ENCODE measurements at regions not wholly inside any gene's neighbourhood (a gene's known extent, or its start where the extent isn't known, plus 50 kb on each side); places are given as distances from the start of the nearest gene placed in this dataset.

- TF ChIP-seq EZH2 (IDR thresholded peaks at IDR 0.05; ENCODE audit: insufficient read depth, poor library complexity, severe bottlenecking) (no peak), EZH2phosphoT487 (IDR thresholded peaks at IDR 0.05; ENCODE audit: insufficient read depth, low read depth) (no peak)
- H3K9me2 ChIP-seq (ENCODE audit: insufficient read depth): no peaks in the 10 kb centered on the region
- DNase-seq: no peak
- no peaks in the 10 kb centered on the region for H3K4me1 ChIP-seq (ENCODE audit: insufficient read depth)
- H3K4me3 ChIP-seq: no peak overlapping the region
- no peak overlapping the region for H3K9ac ChIP-seq
- no peaks in the 10 kb centered on the region for H3K9me3 ChIP-seq (ENCODE audit: low read depth)
- H3K4me2 ChIP-seq (ENCODE audit: unreplicated experiment): no peak overlapping the region
- no peaks in the 10 kb centered on the region for H3F3A ChIP-seq (ENCODE audit: insufficient read depth)
- no peaks in the 10 kb centered on the region for H3K79me2 ChIP-seq (ENCODE audit: insufficient read depth)
- no peak overlapping the region for H3K27ac ChIP-seq
- in situ Hi-C loops (cut with MboI): no loop called here
- no peaks in the 10 kb centered on the region for H3K36me3 ChIP-seq (ENCODE audit: low read depth)
- peaks cover 49% of the 10 kb centered on the region for H3K27me3 ChIP-seq (replicated peaks; ENCODE audit: insufficient read depth)
- H2AFZ ChIP-seq: no peak overlapping the region
- H4K20me1 ChIP-seq (ENCODE audit: insufficient read depth): no peaks in the 10 kb centered on the region
- 15 to 38% methylated on average over 1 of the region's 1 CpG for WGBS, 2 experiments (ENCODE audit: low coverage in 1 of 2, low lambda C conversion rate in 2 of 2, missing lambda C conversion rate in 2 of 2)
Observed at GRCh38 chr11:11073996-11074395, 216.1 kb upstream of the ZBED5 start.

- H3K27ac ChIP-seq: no peak overlapping the region
- in situ Hi-C loops (cut with MboI): no loop called here
- peaks cover 39% of the 10 kb centered on the region for H3K27me3 ChIP-seq (replicated peaks; ENCODE audit: insufficient read depth)
- no peaks in the 10 kb centered on the region for H3K79me2 ChIP-seq (ENCODE audit: insufficient read depth)
- no peak overlapping the region for H2AFZ ChIP-seq
- no peaks in the 10 kb centered on the region for H3K36me3 ChIP-seq (ENCODE audit: low read depth)
- no peaks in the 10 kb centered on the region for H3F3A ChIP-seq (ENCODE audit: insufficient read depth)
- H3K4me1 ChIP-seq (ENCODE audit: insufficient read depth): no peaks in the 10 kb centered on the region
- TF ChIP-seq EZH2phosphoT487 (IDR thresholded peaks at IDR 0.05; ENCODE audit: insufficient read depth, low read depth): no peak
- no peak for TF ChIP-seq EZH2 (IDR thresholded peaks at IDR 0.05; ENCODE audit: insufficient read depth, poor library complexity, severe bottlenecking)
- no peaks in the 10 kb centered on the region for H3K9me2 ChIP-seq (ENCODE audit: insufficient read depth)
- H3K9ac ChIP-seq: no peak overlapping the region
- 59 to 67% methylated on average over 3 of the region's 3 CpGs for WGBS, 2 experiments (ENCODE audit: low coverage in 1 of 2, low lambda C conversion rate in 2 of 2, missing lambda C conversion rate in 2 of 2)
- DNase-seq: no peak
- no peak overlapping the region for H3K4me2 ChIP-seq (ENCODE audit: unreplicated experiment)
- H4K20me1 ChIP-seq (ENCODE audit: insufficient read depth): no peaks in the 10 kb centered on the region
- H3K4me3 ChIP-seq: no peak overlapping the region
- no peaks in the 10 kb centered on the region for H3K9me3 ChIP-seq (ENCODE audit: low read depth)
Observed at GRCh38 chr11:11072067-11072466, 214.2 kb upstream of the ZBED5 start.

DNA sequence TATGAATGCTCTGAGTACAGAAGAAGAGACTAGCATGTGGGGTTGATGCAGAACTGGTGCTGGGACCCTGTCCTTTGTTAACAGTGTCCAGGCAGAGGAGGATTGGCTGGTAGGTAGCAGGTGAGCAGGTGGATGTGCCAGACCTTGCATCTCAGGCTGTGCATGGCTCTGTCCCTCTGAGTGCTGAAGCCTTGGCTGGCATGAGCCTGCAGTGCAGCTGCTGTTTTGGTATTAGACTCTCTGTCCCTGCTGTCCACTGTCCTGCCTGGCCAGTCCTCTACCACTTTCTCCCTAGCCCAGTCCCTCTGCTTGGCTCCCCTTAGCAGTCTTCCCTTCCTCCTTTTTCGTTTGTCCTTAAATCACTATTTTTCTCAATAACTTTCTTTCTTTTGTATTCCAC, 213.6 kb upstream of the ZBED5 start:
- Histone ChIP-seq H3F3A (ENCODE audit: insufficient read depth) (no peaks in the 10 kb centered on the region), H3K4me1 (ENCODE audit: insufficient read depth) (no peaks in the 10 kb centered on the region), H3K9me2 (ENCODE audit: insufficient read depth) (no peaks in the 10 kb centered on the region), H3K79me2 (ENCODE audit: insufficient read depth) (no peaks in the 10 kb centered on the region), H3K27me3 (replicated peaks; ENCODE audit: insufficient read depth) (peaks cover 39% of the 10 kb centered on the region), H3K4me3 (no peak overlapping the region), H4K20me1 (ENCODE audit: insufficient read depth) (no peaks in the 10 kb centered on the region), H3K36me3 (ENCODE audit: low read depth) (no peaks in the 10 kb centered on the region), H3K9me3 (ENCODE audit: low read depth) (no peaks in the 10 kb centered on the region), H3K9ac (no peak overlapping the region), H3K27ac (no peak overlapping the region), H2AFZ (no peak overlapping the region), H3K4me2 (ENCODE audit: unreplicated experiment) (no peak overlapping the region)
- no peak for DNase-seq
- in situ Hi-C loops (cut with MboI): no loop called here
- TF ChIP-seq EZH2 (IDR thresholded peaks at IDR 0.05; ENCODE audit: insufficient read depth, poor library complexity, severe bottlenecking): no peak
- TF ChIP-seq EZH2phosphoT487 (IDR thresholded peaks at IDR 0.05; ENCODE audit: insufficient read depth, low read depth): no peak
- 19 to 38% methylated on average over 1 of the region's 1 CpG for WGBS, 2 experiments (ENCODE audit: low coverage in 1 of 2, low lambda C conversion rate in 2 of 2, missing lambda C conversion rate in 2 of 2)

GRCh38 chr11:11070976-11071375, 213.1 kb upstream of the ZBED5 start:
- no peaks in the 10 kb centered on the region for H4K20me1 ChIP-seq (ENCODE audit: insufficient read depth)
- peaks cover 37% of the 10 kb centered on the region for H3K27me3 ChIP-seq (replicated peaks; ENCODE audit: insufficient read depth)
- no peak for TF ChIP-seq EZH2phosphoT487 (IDR thresholded peaks at IDR 0.05; ENCODE audit: insufficient read depth, low read depth)
- TF ChIP-seq EZH2 (IDR thresholded peaks at IDR 0.05; ENCODE audit: insufficient read depth, poor library complexity, severe bottlenecking): no peak
- H3K9me2 ChIP-seq (ENCODE audit: insufficient read depth): no peaks in the 10 kb centered on the region
- H3K79me2 ChIP-seq (ENCODE audit: insufficient read depth): no peaks in the 10 kb centered on the region
- in situ Hi-C loops (cut with MboI): no loop called here
- H3F3A ChIP-seq (ENCODE audit: insufficient read depth): no peaks in the 10 kb centered on the region
- H3K4me3 ChIP-seq: no peak overlapping the region
- H3K36me3 ChIP-seq (ENCODE audit: low read depth): no peaks in the 10 kb centered on the region
- H3K4me1 ChIP-seq (ENCODE audit: insufficient read depth): no peaks in the 10 kb centered on the region
- 27 to 34% methylated on average over 9 of the region's 9 CpGs for WGBS, 2 experiments (ENCODE audit: low coverage in 1 of 2, low lambda C conversion rate in 2 of 2, missing lambda C conversion rate in 2 of 2)
- H2AFZ ChIP-seq: no peak overlapping the region
- H3K4me2 ChIP-seq (ENCODE audit: unreplicated experiment): no peak overlapping the region
- no peaks in the 10 kb centered on the region for H3K9me3 ChIP-seq (ENCODE audit: low read depth)
- no peak for DNase-seq
- H3K9ac ChIP-seq: no peak overlapping the region
- no peak overlapping the region for H3K27ac ChIP-seq

Measured in GM23248 (cell line).